Glomerular endothelial cell (primary cell): ENCODE measurements at regions not wholly inside any gene's neighbourhood (a gene's known extent, or its start where the extent isn't known, plus 50 kb on each side); places are given as distances from the start of the nearest gene placed in this dataset.

Experiments
- DNase-seq: peaks from one replicate; pipeline ENCODE4 v3.0.0-alpha.2; 2011; ENCODE audit warnings: low read depth, low spot score; ENCODE audit errors: extremely low read depth

- no peak for DNase-seq
These were observed 330.9 kb upstream of the SHH start for GRCh38 chr7:156143158-156143557.

- no peak for DNase-seq
These were observed 329.7 kb upstream of the SHH start for GRCh38 chr7:156141941-156142340.

GRCh38 chr7:156140896-156141295, 328.6 kb upstream of the SHH start:
- no peak for DNase-seq

- no peak for DNase-seq
These were observed 328.2 kb upstream of the SHH start for GRCh38 chr7:156140447-156140846.

- DNase-seq = no peak
These were observed 327.4 kb upstream of the SHH start for GRCh38 chr7:156139633-156140032.

- no peak for DNase-seq
These were observed 326.8 kb upstream of the SHH start for GRCh38 chr7:156139112-156139511.

GRCh38 chr7:156131881-156132280, 319.6 kb upstream of the SHH start:
- no peak for DNase-seq

- DNase-seq = no peak
These were observed 317.3 kb upstream of the SHH start for GRCh38 chr7:156129522-156129921.

- DNase-seq = no peak
These were observed 316.2 kb upstream of the SHH start for GRCh38 chr7:156128496-156128895.

GRCh38 chr7:156127166-156128134, 315.2 kb upstream of the SHH start:
- no peak for DNase-seq

- no peak for DNase-seq
These were observed 313.8 kb upstream of the SHH start for GRCh38 chr7:156125841-156126730.

GRCh38 chr7:156124356-156124755, 312.1 kb upstream of the SHH start:
- no peak for DNase-seq

GRCh38 chr7:156123362-156123761, 311.1 kb upstream of the SHH start:
- DNase-seq = no peak

- no peak for DNase-seq
These were observed 310.6 kb upstream of the SHH start for GRCh38 chr7:156122752-156123354.

GRCh38 chr7:156121956-156122355, 309.7 kb upstream of the SHH start:
- DNase-seq = no peak

- no peak for DNase-seq
These were observed 309.2 kb upstream of the SHH start for GRCh38 chr7:156121434-156121833.

- DNase-seq = no peak
These were observed 308.3 kb upstream of the SHH start for GRCh38 chr7:156120552-156120951.

GRCh38 chr7:156119771-156120170, 307.5 kb upstream of the SHH start:
- DNase-seq = no peak

GRCh38 chr7:156118248-156118645, 306.0 kb upstream of the SHH start:
- no peak for DNase-seq

GRCh38 chr7:156117542-156118247, 305.4 kb upstream of the SHH start:
- no peak for DNase-seq
